ENCODE measurements at regions not wholly inside any gene's neighbourhood (a gene's known extent, or its start where the extent isn't known, plus 50 kb on each side); places are given as distances from the start of the nearest gene placed in this dataset.

GRCh38 chr5:10077791-10078545 lies 171.7 kb downstream of the ATPSCKMT start:
- DNase-seq (ENCODE audit: low spot score), result no peak

DNA sequence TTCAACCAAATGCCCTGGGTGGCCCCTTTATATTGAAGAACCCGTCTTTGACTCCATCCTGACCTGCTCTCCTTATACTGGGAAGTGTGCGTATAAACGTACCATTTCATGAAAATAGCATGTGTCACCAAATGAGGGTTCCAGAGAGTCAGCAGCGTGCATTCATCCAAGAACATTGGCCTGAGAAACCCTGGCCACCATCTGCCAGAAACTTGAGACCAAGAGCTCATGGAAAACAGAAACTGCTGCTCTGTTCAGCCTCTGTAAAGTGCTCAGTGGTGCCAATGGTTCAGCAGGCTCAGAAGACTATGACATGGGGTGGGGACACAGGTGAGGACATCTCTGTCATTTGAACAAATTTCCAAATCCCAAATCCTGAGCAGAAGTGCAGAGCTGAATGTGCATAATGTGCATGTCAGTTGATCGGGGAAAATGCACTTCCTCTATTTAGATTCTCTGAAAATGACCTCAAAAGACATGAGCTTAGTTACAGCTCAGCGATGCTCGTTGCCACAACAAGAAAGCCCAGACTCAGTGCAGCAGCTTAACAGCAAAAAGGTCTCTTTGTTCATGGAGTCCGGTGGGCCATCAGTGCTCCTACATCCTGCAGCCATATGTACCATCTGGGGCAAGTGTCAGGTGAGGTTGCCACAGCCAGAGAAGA lies 176.1 kb downstream of the ATPSCKMT start:
- DNase-seq (ENCODE audit: low spot score), result no peak

GRCh38 chr5:10069637-10070313 lies 179.9 kb downstream of the ATPSCKMT start:
- DNase-seq (ENCODE audit: low spot score), result no peak

GRCh38 chr5:10065428-10066000 lies 184.2 kb downstream of the ATPSCKMT start:
- no peak for DNase-seq (ENCODE audit: low spot score)

DNA sequence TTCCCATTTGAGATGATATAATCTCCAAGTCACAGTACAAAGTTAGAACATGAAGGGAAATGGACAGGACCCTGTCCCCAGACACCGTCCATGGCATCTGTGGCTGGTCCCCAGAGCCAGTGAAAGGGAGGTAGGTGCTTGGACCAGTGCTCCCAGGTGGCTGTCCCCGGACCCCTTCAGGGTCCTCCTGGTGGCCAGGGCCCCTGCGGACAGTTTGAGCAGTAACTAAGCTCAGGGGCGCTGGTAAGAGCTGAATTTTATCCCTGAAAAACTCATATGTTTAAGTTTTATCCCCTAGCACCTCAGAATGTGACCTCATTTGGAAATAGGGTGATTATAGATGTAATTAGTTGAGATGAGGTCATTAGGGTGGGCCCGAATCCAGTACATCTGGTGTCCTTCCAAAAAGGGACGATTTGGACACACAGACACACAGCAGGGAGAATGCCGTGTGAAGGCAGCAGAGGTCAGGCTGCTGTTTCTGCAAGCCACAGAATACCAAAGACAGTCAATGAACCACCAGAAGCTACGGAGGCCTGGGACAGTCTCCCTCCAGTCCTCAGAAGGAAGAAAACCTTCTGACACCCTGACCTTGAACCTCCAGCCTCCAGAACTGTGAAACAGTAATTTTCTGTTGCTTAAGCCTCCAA lies 185.0 kb downstream of the ATPSCKMT start:
- no peak for DNase-seq (ENCODE audit: low spot score)

DNA sequence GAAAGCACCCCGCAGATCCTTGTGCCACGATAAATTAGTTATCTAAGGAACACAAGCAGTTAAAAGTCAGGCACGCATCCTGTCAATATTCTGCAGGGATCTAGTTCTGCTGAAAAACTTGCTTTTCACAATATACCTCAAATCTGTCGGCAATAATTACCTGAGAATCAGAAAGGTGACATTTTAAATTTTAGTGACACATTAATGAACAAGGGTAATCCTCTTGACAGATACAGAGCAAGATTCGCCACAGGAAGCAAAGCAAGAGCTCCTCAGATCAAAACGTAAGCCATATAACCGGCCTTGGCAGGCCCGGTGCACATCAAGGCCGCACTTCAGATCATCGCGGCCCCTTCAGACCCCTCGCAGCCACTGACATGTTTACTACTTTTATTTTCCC lies 185.7 kb downstream of the ATPSCKMT start:
- no peak for DNase-seq (ENCODE audit: low spot score)

DNA sequence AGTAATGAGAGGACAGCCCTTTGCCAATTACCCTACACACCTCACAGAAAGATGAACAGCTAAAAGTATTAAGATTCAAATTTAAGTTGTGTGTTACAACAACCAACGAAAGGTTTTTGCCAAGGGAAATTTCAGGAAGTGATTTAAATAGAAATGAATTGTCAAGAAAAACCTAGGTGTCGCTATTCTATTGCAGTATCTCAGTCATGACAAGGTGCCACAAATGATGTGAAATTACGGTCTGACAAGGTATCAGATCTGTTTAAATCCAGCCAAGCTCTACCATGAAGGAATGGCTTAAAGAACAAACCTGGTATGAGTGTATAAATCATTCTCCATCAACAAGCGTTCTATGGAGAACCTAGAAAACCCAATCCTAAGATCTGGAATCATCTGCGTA lies 189.7 kb downstream of the ATPSCKMT start:
- DNase-seq (ENCODE audit: low spot score), result no peak

GRCh38 chr5:10059556-10059955 lies 190.1 kb downstream of the ATPSCKMT start:
- no peak for DNase-seq (ENCODE audit: low spot score)

DNA sequence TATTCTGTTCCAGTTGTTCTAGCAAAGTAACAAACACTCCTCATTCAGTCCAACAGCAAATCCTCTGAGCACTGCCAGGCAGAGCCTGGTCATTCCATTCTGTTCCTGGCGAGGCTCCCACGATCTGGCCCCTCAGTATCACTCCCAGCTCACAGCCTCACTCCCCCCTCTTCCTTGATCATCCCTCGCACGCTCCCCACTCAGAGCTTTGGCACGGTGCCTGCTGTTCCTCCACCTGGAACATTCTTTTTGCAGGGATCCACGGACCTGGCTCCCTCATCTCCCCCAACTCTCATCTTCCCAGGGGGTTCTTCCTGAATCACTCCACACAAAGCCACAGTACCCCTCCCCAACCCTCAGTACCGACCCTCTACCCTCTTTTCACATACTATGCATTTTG lies 192.3 kb downstream of the ATPSCKMT start:
- DNase-seq (ENCODE audit: low spot score), result no peak

- DNase-seq (ENCODE audit: low spot score), result no peak
These were observed 193.4 kb downstream of the ATPSCKMT start for GRCh38 chr5:10056228-10056760.

DNA sequence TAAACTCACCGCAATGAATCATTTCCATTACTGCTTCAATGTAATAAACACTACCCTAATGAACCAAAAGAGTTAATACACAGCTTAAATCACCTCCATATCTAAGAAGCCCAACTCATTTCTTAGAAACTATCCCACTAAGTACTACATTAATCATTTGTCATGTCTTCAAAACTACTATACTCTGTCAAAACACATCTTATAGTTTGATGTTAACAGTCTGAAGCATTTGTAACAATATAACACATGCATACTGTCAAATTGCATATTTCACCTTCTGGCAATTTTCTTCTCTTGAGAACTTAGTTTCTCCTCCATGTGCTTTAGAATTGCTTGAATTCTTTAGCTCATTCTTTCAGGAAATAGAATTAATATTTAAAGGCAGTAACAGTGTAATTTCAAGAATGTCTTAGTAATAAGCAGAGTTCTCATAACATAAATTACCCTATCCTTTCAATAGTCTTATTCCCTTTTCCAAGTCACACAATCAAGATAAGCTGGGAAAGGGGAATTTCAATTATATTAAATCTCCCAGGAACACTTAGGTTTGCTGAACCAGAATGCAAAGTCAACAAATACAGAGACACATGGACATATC lies 199.7 kb downstream of the ATPSCKMT start:
- DNase-seq (ENCODE audit: low spot score), result no peak

DNA sequence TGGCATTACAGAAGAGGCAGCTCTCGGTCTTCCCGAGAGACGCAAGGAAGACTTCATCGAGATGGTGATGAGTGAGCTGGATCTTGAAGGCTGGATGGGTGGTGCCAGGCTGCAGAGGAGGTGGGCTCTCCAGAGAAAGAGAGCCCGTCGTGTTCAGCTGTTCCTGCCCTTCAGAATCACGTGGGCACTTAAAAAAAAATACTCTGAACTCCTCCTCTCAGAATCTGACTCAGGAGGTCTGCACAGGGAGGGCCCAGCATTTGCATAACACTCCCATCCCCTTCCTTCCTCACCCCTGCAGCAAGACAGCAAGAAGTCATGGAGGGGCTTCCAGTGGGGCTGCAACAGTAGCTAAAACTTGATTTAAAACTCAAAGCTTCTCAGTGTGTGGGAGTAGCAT lies 203.0 kb downstream of the ATPSCKMT start:
- DNase-seq (ENCODE audit: low spot score), result no peak

DNA sequence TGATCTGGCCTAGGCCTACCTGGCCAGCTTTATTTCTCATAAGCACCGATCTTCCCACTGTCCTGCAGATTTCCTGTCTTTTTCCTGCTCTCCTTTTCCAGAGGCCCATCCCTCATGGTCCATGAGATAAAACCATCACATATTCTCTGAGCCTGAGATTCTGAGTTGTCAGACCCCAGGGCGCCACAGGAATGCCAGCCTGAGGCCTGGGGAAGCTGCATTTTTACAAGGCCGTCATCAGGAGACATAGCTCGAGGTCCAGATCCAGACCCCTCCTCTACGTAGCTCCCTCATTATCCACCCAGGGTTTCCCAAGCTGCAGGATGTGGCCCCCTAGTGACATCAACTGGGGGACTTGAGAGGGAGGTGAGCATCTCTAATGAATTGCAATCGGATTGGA lies 204.3 kb downstream of the ATPSCKMT start:
- DNase-seq (ENCODE audit: low spot score), result no peak

GRCh38 chr5:10036136-10036815 lies 213.4 kb downstream of the ATPSCKMT start:
- no peak for DNase-seq (ENCODE audit: low spot score)

DNA sequence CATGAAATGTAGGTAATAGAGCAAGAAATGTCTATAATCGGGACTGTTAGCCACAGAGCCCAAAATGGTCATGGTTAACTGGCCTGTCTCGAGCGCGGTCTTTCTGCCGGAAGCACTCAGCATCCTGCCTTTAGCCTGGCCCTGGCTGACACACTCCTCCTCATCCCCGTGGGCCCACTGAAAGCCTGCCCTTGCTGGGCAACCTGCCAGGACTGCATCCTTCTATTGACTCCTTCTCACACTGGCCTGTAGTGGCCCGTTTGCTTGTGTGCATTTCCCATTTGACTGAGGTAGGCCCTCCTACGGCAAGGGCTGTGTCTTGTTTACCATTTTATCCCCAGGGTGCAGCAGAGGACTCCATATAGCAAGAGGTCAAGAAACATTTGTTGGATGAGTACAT lies 215.7 kb downstream of the ATPSCKMT start:
- no peak for DNase-seq (ENCODE audit: low spot score)

- DNase-seq (ENCODE audit: low spot score), result no peak
These were observed 217.9 kb downstream of the ATPSCKMT start for GRCh38 chr5:10031817-10032216.

GRCh38 chr5:10030219-10030831 lies 219.4 kb downstream of the ATPSCKMT start:
- DNase-seq (ENCODE audit: low spot score), result no peak

GRCh38 chr5:10023494-10023893 lies 226.2 kb downstream of the ATPSCKMT start:
- DNase-seq (ENCODE audit: low spot score), result no peak

DNA sequence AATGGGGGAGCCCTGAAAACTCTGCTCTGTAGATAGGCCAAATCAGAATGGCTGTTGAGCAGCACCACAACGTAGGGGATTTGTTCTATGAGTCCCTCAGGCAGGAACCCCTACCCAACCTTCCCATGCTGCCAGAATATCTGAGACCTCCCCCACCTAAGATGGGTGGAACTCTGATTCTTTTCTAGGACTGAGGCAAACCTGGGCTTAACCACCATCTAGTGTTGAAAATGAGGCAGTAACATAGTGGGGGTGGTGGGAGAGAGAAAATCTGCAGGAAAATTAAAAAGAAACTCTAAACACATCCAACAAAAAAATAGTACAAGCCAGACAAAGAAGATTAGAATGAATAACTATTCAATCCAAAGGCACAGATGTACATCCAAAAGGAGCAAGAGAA lies 228.4 kb downstream of the ATPSCKMT start:
- DNase-seq (ENCODE audit: low spot score), result no peak

- DNase-seq (ENCODE audit: low spot score), result no peak
These were observed 230.5 kb downstream of the ATPSCKMT start for GRCh38 chr5:10019236-10019635.
